ENCODE measurements at regions not wholly inside any gene's neighbourhood (a gene's known extent, or its start where the extent isn't known, plus 50 kb on each side); places are given as distances from the start of the nearest gene placed in this dataset.
A peak's percentile ranks its signal among the peaks of the same experiment; 100 is the strongest.

GRCh38 chr9:73855206-73855605 is 641.9 kb upstream of the RORB start:
- no peak overlapping the region for H3K4me3 ChIP-seq (ENCODE audit: low read length in 2 of 2)
- no peaks in the 10 kb centered on the region for H3K4me1 ChIP-seq (ENCODE audit: control insufficient read depth in 1 of 2, insufficient read depth in 2 of 2, low read length in 2 of 2)
- no peak for ATAC-seq (ENCODE audit: low FRiP score)
- no peaks in the 10 kb centered on the region for H3K9me3 ChIP-seq (ENCODE audit: control insufficient read depth, low read length)
- intact Hi-C loops (cut with DNase I) = no loop called here
- H3K36me3 ChIP-seq (ENCODE audit: control insufficient read depth in 1 of 2, insufficient read depth in 2 of 2, low read length in 1 of 2) = no peaks in the 10 kb centered on the region
- H3K27ac ChIP-seq (ENCODE audit: low read depth in 1 of 2, low read length in 2 of 2) = no peak overlapping the region
- H3K27me3 ChIP-seq (ENCODE audit: control insufficient read depth in 1 of 2, insufficient read depth in 2 of 2, low read length in 1 of 2) = no peaks in the 10 kb centered on the region
- no peak for DNase-seq

GRCh38 chr9:73863924-73864323 is 633.2 kb upstream of the RORB start:
- no peak for DNase-seq
- Histone ChIP-seq H3K36me3 (ENCODE audit: control insufficient read depth in 1 of 2, insufficient read depth in 2 of 2, low read length in 1 of 2) (no peaks in the 10 kb centered on the region), H3K4me3 (ENCODE audit: low read length in 2 of 2) (no peak overlapping the region), H3K9me3 (ENCODE audit: control insufficient read depth, low read length) (no peaks in the 10 kb centered on the region), H3K27ac (ENCODE audit: low read depth in 1 of 2, low read length in 2 of 2) (no peak overlapping the region), H3K27me3 (ENCODE audit: control insufficient read depth in 1 of 2, insufficient read depth in 2 of 2, low read length in 1 of 2) (no peaks in the 10 kb centered on the region), H3K4me1 (ENCODE audit: control insufficient read depth in 1 of 2, insufficient read depth in 2 of 2, low read length in 2 of 2) (no peaks in the 10 kb centered on the region)
- intact Hi-C loops (cut with DNase I) = no loop called here
- ATAC-seq (ENCODE audit: low FRiP score) = no peak

DNA sequence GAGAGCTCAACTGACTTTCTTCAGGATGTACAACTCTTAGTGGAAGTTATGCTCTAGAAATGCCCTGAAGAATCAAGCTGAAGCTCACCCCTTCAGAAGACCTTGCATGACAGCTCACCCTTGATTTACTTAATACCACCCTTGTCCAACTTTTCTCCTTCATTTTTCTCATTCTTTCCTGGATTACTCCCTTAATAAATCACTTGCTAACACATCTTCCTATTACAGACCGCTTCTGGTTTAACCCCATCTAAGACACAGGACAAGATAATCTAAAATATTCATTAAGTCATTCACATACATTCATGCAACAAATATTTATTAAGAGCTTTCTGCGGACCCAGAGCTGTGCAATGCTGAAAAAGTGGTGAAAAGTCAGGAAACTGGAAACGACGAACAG is 630.7 kb upstream of the RORB start:
- Histone ChIP-seq H3K9me3 (ENCODE audit: control insufficient read depth, low read length) (no peaks in the 10 kb centered on the region), H3K27me3 (ENCODE audit: control insufficient read depth in 1 of 2, insufficient read depth in 2 of 2, low read length in 1 of 2) (no peaks in the 10 kb centered on the region), H3K36me3 (ENCODE audit: control insufficient read depth in 1 of 2, insufficient read depth in 2 of 2, low read length in 1 of 2) (no peaks in the 10 kb centered on the region), H3K27ac (ENCODE audit: low read depth in 1 of 2, low read length in 2 of 2) (no peak overlapping the region), H3K4me3 (ENCODE audit: low read length in 2 of 2) (no peak overlapping the region), H3K4me1 (ENCODE audit: control insufficient read depth in 1 of 2, insufficient read depth in 2 of 2, low read length in 2 of 2) (no peaks in the 10 kb centered on the region)
- intact Hi-C loops (cut with DNase I) = no loop called here
- DNase-seq (no peak), ATAC-seq (ENCODE audit: low FRiP score) (no peak)
- 85 to 89% methylated on average over 4 of the region's 4 CpGs for WGBS, 2 donors

DNA sequence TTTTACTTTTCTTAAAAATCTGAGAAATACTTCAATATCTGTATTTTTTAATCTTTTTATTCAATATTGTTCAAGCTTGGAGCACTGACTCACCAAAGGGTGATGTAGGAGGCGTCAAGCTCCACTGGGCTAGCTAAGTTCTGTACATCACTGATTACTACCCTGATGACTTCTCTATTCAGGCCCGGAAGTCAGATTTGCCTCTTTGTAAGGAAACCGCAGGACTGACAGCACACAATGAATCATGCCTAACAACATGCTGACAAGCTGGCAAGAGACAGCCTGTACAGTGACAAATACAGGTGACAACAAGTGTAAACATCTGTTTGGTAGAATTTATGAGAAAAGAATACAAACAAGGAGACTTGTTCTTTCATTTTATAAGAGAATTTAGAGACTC is 627.9 kb upstream of the RORB start:
- no peak overlapping the region for H3K27ac ChIP-seq (ENCODE audit: low read depth in 1 of 2, low read length in 2 of 2)
- H3K36me3 ChIP-seq (ENCODE audit: control insufficient read depth in 1 of 2, insufficient read depth in 2 of 2, low read length in 1 of 2) = no peaks in the 10 kb centered on the region
- WGBS, 2 donors = 40 to 42% methylated on average over 3 of the region's 3 CpGs
- DNase-seq = peak in 1 of 2 donors; percentile 40
- ATAC-seq (ENCODE audit: low FRiP score) = no peak
- intact Hi-C loops (cut with DNase I) = no loop called here
- H3K27me3 ChIP-seq (ENCODE audit: control insufficient read depth in 1 of 2, insufficient read depth in 2 of 2, low read length in 1 of 2) = no peaks in the 10 kb centered on the region
- no peaks in the 10 kb centered on the region for H3K9me3 ChIP-seq (ENCODE audit: control insufficient read depth, low read length)
- no peaks in the 10 kb centered on the region for H3K4me1 ChIP-seq (ENCODE audit: control insufficient read depth in 1 of 2, insufficient read depth in 2 of 2, low read length in 2 of 2)
- H3K4me3 ChIP-seq (ENCODE audit: low read length in 2 of 2) = no peak overlapping the region

DNA sequence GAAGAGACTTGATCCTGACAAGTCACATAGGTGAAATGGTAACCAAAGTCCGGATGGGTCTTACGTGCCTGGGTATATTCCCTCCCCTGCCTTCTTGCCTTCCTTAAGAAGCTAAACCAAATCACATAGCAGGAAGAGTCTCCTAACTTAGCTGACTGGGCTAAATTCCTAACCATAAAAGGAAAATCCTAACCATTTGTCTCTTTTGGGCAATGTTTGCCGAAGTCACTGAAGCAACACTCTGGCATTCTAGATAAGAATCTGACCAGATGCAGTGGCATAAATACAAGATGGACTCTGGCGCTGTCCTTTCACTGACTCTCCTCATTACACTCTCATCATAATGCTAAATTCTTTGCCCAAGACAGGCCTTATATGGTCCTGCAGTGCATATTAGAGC is 625.5 kb upstream of the RORB start:
- H3K27ac ChIP-seq (ENCODE audit: low read depth in 1 of 2, low read length in 2 of 2) = no peak overlapping the region
- ATAC-seq (ENCODE audit: low FRiP score) (no peak), DNase-seq (no peak)
- no peak overlapping the region for H3K4me3 ChIP-seq (ENCODE audit: low read length in 2 of 2)
- H3K36me3 ChIP-seq (ENCODE audit: control insufficient read depth in 1 of 2, insufficient read depth in 2 of 2, low read length in 1 of 2) = no peaks in the 10 kb centered on the region
- intact Hi-C loops (cut with DNase I) = no loop called here
- no peaks in the 10 kb centered on the region for H3K9me3 ChIP-seq (ENCODE audit: control insufficient read depth, low read length)
- no peaks in the 10 kb centered on the region for H3K27me3 ChIP-seq (ENCODE audit: control insufficient read depth in 1 of 2, insufficient read depth in 2 of 2, low read length in 1 of 2)
- WGBS, 2 donors = 33 to 47% methylated on average over 4 of the region's 4 CpGs
- no peaks in the 10 kb centered on the region for H3K4me1 ChIP-seq (ENCODE audit: control insufficient read depth in 1 of 2, insufficient read depth in 2 of 2, low read length in 2 of 2)

GRCh38 chr9:73872701-73873100 is 624.4 kb upstream of the RORB start:
- Histone ChIP-seq H3K4me1 (ENCODE audit: control insufficient read depth in 1 of 2, insufficient read depth in 2 of 2, low read length in 2 of 2) (no peaks in the 10 kb centered on the region), H3K36me3 (ENCODE audit: control insufficient read depth in 1 of 2, insufficient read depth in 2 of 2, low read length in 1 of 2) (no peaks in the 10 kb centered on the region), H3K4me3 (ENCODE audit: low read length in 2 of 2) (no peak overlapping the region), H3K9me3 (ENCODE audit: control insufficient read depth, low read length) (no peaks in the 10 kb centered on the region), H3K27ac (ENCODE audit: low read depth in 1 of 2, low read length in 2 of 2) (no peak overlapping the region), H3K27me3 (ENCODE audit: control insufficient read depth in 1 of 2, insufficient read depth in 2 of 2, low read length in 1 of 2) (no peaks in the 10 kb centered on the region)
- 46 to 56% methylated on average over 6 of the region's 6 CpGs for WGBS, 2 donors
- intact Hi-C loops (cut with DNase I) = no loop called here
- DNase-seq = no peak
- no peak for ATAC-seq (ENCODE audit: low FRiP score)

DNA sequence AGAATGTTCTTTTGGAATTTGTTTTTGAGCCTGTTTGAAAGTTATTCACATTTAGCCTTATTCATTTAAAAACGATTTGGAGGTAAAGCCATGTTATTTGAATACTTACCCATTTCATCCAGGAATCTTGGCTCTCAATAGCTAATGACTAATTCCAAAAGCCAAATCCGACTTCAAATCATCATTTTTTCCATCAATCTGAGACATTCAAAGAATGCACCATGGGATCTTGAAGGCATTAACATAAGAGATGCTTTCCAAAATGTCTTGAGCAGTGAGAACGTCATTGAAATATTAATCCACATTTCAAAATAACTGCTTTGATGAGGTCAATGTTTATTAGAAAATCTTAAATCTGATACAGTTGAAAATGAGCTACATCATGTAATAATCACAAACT is 617.0 kb upstream of the RORB start:
- ATAC-seq (ENCODE audit: low FRiP score) = no peak
- 29 to 33% methylated on average over 3 of the region's 3 CpGs for WGBS, 2 donors
- intact Hi-C loops (cut with DNase I) = no loop called here
- DNase-seq = no peak
- Histone ChIP-seq H3K27me3 (ENCODE audit: control insufficient read depth in 1 of 2, insufficient read depth in 2 of 2, low read length in 1 of 2) (no peaks in the 10 kb centered on the region), H3K4me3 (ENCODE audit: low read length in 2 of 2) (no peak overlapping the region), H3K9me3 (ENCODE audit: control insufficient read depth, low read length) (no peaks in the 10 kb centered on the region), H3K27ac (ENCODE audit: low read depth in 1 of 2, low read length in 2 of 2) (no peak overlapping the region), H3K4me1 (ENCODE audit: control insufficient read depth in 1 of 2, insufficient read depth in 2 of 2, low read length in 2 of 2) (no peaks in the 10 kb centered on the region), H3K36me3 (ENCODE audit: control insufficient read depth in 1 of 2, insufficient read depth in 2 of 2, low read length in 1 of 2) (no peaks in the 10 kb centered on the region)

- ATAC-seq (ENCODE audit: low FRiP score) = no peak
- WGBS, 2 donors = 84 to 88% methylated on average over 2 of the region's 2 CpGs
- Histone ChIP-seq H3K27ac (ENCODE audit: low read depth in 1 of 2, low read length in 2 of 2) (no peak overlapping the region), H3K4me3 (ENCODE audit: low read length in 2 of 2) (no peak overlapping the region), H3K27me3 (ENCODE audit: control insufficient read depth in 1 of 2, insufficient read depth in 2 of 2, low read length in 1 of 2) (no peaks in the 10 kb centered on the region), H3K9me3 (ENCODE audit: control insufficient read depth, low read length) (no peaks in the 10 kb centered on the region), H3K36me3 (ENCODE audit: control insufficient read depth in 1 of 2, insufficient read depth in 2 of 2, low read length in 1 of 2) (no peaks in the 10 kb centered on the region), H3K4me1 (ENCODE audit: control insufficient read depth in 1 of 2, insufficient read depth in 2 of 2, low read length in 2 of 2) (no peaks in the 10 kb centered on the region)
- intact Hi-C loops (cut with DNase I) = no loop called here
- DNase-seq = no peak
These were observed 608.1 kb upstream of the RORB start for GRCh38 chr9:73889023-73889422.

GRCh38 chr9:73890685-73891277 is 606.4 kb upstream of the RORB start:
- Histone ChIP-seq H3K4me1 (ENCODE audit: control insufficient read depth in 1 of 2, insufficient read depth in 2 of 2, low read length in 2 of 2) (no peaks in the 10 kb centered on the region), H3K27me3 (ENCODE audit: control insufficient read depth in 1 of 2, insufficient read depth in 2 of 2, low read length in 1 of 2) (no peaks in the 10 kb centered on the region), H3K36me3 (ENCODE audit: control insufficient read depth in 1 of 2, insufficient read depth in 2 of 2, low read length in 1 of 2) (no peaks in the 10 kb centered on the region), H3K9me3 (ENCODE audit: control insufficient read depth, low read length) (no peaks in the 10 kb centered on the region), H3K27ac (ENCODE audit: low read depth in 1 of 2, low read length in 2 of 2) (no peak overlapping the region), H3K4me3 (ENCODE audit: low read length in 2 of 2) (no peak overlapping the region)
- DNase-seq (no peak), ATAC-seq (ENCODE audit: low FRiP score) (no peak)
- intact Hi-C loops (cut with DNase I) = no loop called here
